Right lobe of liver (tissue), 6 donors: ENCODE measurements at regions not wholly inside any gene's neighbourhood (a gene's known extent, or its start where the extent isn't known, plus 50 kb on each side); places are given as distances from the start of the nearest gene placed in this dataset.

Experiments used
- ATAC-seq, 4 donors: fragments of 200-7000 bp; cut with Tn5 transposase; one replicate each; pipeline ENCODE4 v1.9.1; 2020; ENCODE audit warnings: mild to moderate bottlenecking in 4 of 4, moderate library complexity in 4 of 4
- DNase-seq, 3 donors: peaks; one replicate each; pipeline ENCODE4 v3.0.0-alpha.2; 2020
- H3K27ac ChIP-seq, 3 donors: fragments of 200-600 bp; one replicate each; pipeline ENCODE4 v1.8.0; 2022
- H3K27me3 ChIP-seq, 2 donors: fragments of 200-600 bp; one replicate each; pipeline ENCODE4 v1.8.0; 2022
- H3K36me3 ChIP-seq, 4 donors: fragments of 200-600 bp; sonication (generic) in 1 of 4; one replicate each; pipeline versions ENCODE4 v1.5.1 to v1.8.0; 2017 to 2022; ENCODE audit warnings: control low read depth in 1 of 4
- H3K4me1 ChIP-seq, 4 donors: fragments of 200-600 bp; sonication (generic) in 1 of 4; one replicate each; pipeline versions ENCODE4 v1.5.1 to v1.8.0; 2017 to 2022; ENCODE audit warnings: control low read depth in 1 of 4
- H3K4me3 ChIP-seq, 3 donors: fragments of 200-600 bp; one replicate each; pipeline ENCODE4 v1.8.0; 2022
- H3K9me3 ChIP-seq, 4 donors: fragments of 200-600 bp; sonication (generic) in 1 of 4; one replicate each; pipeline versions ENCODE4 v1.5.1 to v1.8.0; 2017 to 2022; ENCODE audit warnings: control low read depth in 1 of 4
- CTCF ChIP-seq, 4 donors: fragments of 200-600 bp in 3 of 4; fragments of 450-650 bp in 1 of 4; IDR thresholded peaks; one replicate each; pipeline versions ENCODE4 v1.5.1 to v1.8.0; 2016 to 2022; ENCODE audit warnings: antibody characterized with exemption in 4 of 4, mild to moderate bottlenecking in 2 of 4
- POLR2A ChIP-seq: fragments of 450-650 bp; IDR thresholded peaks from one replicate; pipeline ENCODE4 v1.6.1; 2017; ENCODE audit warnings: antibody characterized with exemption, mild to moderate bottlenecking
- WGBS: methylation state at CpG from one replicate; pipeline ENCODE4 v1.1.6; 2018; ENCODE audit warnings: low coverage, low lambda C conversion rate; ENCODE audit not compliant: insufficient coverage; ENCODE audit errors: missing lambda C conversion rate; 5-methylcytosine and 5-hydroxymethylcytosine counted together
- intact Hi-C, 2 donors: fragments of 100-400 bp; cut with DNase I; formaldehyde crosslinking; loops; one replicate each; pipeline versions ENCODE4 v1.11.2 to v1.14.1; 2022
- donor health status: DM: no; HTN: yes; CAD: no.
- donor health status: DM: no; HTN: no; CAD: no.
- donor health status: DM: no; HTN: no; CAD: no.
- donor health status: DM: no; HTN: yes; CAD: no.
- donor health status: DM: no; HTN: yes; CAD: no.

- TF ChIP-seq POLR2A (no peak), CTCF (IDR thresholded peaks at IDR 0.05) (no peak)
- 32% methylated on average over 2 of the region's 2 CpGs for WGBS
- no peaks in the 10 kb centered on the region for H3K36me3 ChIP-seq
- H3K4me1 ChIP-seq: no peaks in the 10 kb centered on the region
- ATAC-seq (peak in 1 of 4 donors; percentile 22), DNase-seq (no peak)
- H3K27ac ChIP-seq: no peak overlapping the region
- intact Hi-C loops: no loop called here
- H3K27me3 ChIP-seq: no peaks in the 10 kb centered on the region
- H3K4me3 ChIP-seq: no peak overlapping the region
- H3K9me3 ChIP-seq: no peaks in the 10 kb centered on the region
Observed at GRCh38 chr11:37502202-37502601, 904.2 kb upstream of the RAG2 start.

GRCh38 chr11:37500425-37500824 lies 902.4 kb upstream of the RAG2 start:
- Histone ChIP-seq H3K4me3 (no peak overlapping the region), H3K4me1 (no peaks in the 10 kb centered on the region), H3K9me3 (no peaks in the 10 kb centered on the region), H3K36me3 (no peaks in the 10 kb centered on the region), H3K27me3 (no peaks in the 10 kb centered on the region), H3K27ac (no peak overlapping the region)
- WGBS: 39% methylated on average over 2 of the region's 2 CpGs
- intact Hi-C loops: no loop called here
- DNase-seq (no peak), ATAC-seq (peak in 1 of 4 donors; percentile 32)
- no peak for TF ChIP-seq POLR2A
- TF ChIP-seq CTCF (IDR thresholded peaks at IDR 0.05): no peak

- DNase-seq: no peak
- Histone ChIP-seq H3K27me3 (no peaks in the 10 kb centered on the region), H3K27ac (no peak overlapping the region), H3K4me1 (no peaks in the 10 kb centered on the region), H3K9me3 (no peaks in the 10 kb centered on the region), H3K4me3 (no peak overlapping the region), H3K36me3 (no peaks in the 10 kb centered on the region)
- TF ChIP-seq POLR2A (no peak), CTCF (IDR thresholded peaks at IDR 0.05) (no peak)
- intact Hi-C loops: no loop called here
- ATAC-seq: no peak
- WGBS: 46% methylated on average over 1 of the region's 1 CpG
Observed at GRCh38 chr11:37497326-37497725, 899.3 kb upstream of the RAG2 start.

GRCh38 chr11:37496201-37496600 lies 898.2 kb upstream of the RAG2 start:
- no peaks in the 10 kb centered on the region for H3K9me3 ChIP-seq
- no peak for ATAC-seq
- intact Hi-C loops: no loop called here
- no peaks in the 10 kb centered on the region for H3K4me1 ChIP-seq
- no peak for TF ChIP-seq POLR2A
- TF ChIP-seq CTCF (IDR thresholded peaks at IDR 0.05): no peak
- H3K36me3 ChIP-seq: no peaks in the 10 kb centered on the region
- H3K4me3 ChIP-seq: no peak overlapping the region
- no peak overlapping the region for H3K27ac ChIP-seq
- 60% methylated on average over 1 of the region's 1 CpG for WGBS
- DNase-seq: no peak
- H3K27me3 ChIP-seq: no peaks in the 10 kb centered on the region

- H3K27ac ChIP-seq: no peak overlapping the region
- H3K27me3 ChIP-seq: no peaks in the 10 kb centered on the region
- no peaks in the 10 kb centered on the region for H3K9me3 ChIP-seq
- no peaks in the 10 kb centered on the region for H3K4me1 ChIP-seq
- DNase-seq (no peak), ATAC-seq (no peak)
- intact Hi-C loops: no loop called here
- no peaks in the 10 kb centered on the region for H3K36me3 ChIP-seq
- TF ChIP-seq CTCF (IDR thresholded peaks at IDR 0.05): no peak
- no peak for TF ChIP-seq POLR2A
- no peak overlapping the region for H3K4me3 ChIP-seq
Observed at GRCh38 chr11:37484298-37484697, 886.3 kb upstream of the RAG2 start.
